ENCODE measurements at regions not wholly inside any gene's neighbourhood (a gene's known extent, or its start where the extent isn't known, plus 50 kb on each side); places are given as distances from the start of the nearest gene placed in this dataset.

GRCh38 chr5:5752844-5753243 lies 330.4 kb downstream of the ICE1 start:
- TF ChIP-seq, protein P1, sequence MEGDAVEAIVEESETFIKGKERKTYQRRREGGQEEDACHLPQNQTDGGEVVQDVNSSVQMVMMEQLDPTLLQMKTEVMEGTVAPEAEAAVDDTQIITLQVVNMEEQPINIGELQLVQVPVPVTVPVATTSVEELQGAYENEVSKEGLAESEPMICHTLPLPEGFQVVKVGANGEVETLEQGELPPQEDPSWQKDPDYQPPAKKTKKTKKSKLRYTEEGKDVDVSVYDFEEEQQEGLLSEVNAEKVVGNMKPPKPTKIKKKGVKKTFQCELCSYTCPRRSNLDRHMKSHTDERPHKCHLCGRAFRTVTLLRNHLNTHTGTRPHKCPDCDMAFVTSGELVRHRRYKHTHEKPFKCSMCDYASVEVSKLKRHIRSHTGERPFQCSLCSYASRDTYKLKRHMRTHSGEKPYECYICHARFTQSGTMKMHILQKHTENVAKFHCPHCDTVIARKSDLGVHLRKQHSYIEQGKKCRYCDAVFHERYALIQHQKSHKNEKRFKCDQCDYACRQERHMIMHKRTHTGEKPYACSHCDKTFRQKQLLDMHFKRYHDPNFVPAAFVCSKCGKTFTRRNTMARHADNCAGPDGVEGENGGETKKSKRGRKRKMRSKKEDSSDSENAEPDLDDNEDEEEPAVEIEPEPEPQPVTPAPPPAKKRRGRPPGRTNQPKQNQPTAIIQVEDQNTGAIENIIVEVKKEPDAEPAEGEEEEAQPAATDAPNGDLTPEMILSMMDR (conservative IDR thresholded peaks at IDR 0.05; ENCODE audit: low read depth, low read length) = no peak
- TF ChIP-seq EZH2 (IDR thresholded peaks at IDR 0.05; ENCODE audit: low read length, unreplicated experiment) = no peak

All from PC-3 (cell line).